ENCODE measurements at regions not wholly inside any gene's neighbourhood (a gene's known extent, or its start where the extent isn't known, plus 50 kb on each side); places are given as distances from the start of the nearest gene placed in this dataset.

GRCh38 chr3:181316482-181316881, 326.9 kb upstream of the DNAJC19 start:
- TF ChIP-seq CTCF (IDR thresholded peaks at IDR 0.05) (no peak), POLR2A (IDR thresholded peaks at IDR 0.05) (no peak)
